ENCODE measurements at regions not wholly inside any gene's neighbourhood (a gene's known extent, or its start where the extent isn't known, plus 50 kb on each side); places are given as distances from the start of the nearest gene placed in this dataset.
A peak's percentile ranks its signal among the peaks of the same experiment; 100 is the strongest.

DNA sequence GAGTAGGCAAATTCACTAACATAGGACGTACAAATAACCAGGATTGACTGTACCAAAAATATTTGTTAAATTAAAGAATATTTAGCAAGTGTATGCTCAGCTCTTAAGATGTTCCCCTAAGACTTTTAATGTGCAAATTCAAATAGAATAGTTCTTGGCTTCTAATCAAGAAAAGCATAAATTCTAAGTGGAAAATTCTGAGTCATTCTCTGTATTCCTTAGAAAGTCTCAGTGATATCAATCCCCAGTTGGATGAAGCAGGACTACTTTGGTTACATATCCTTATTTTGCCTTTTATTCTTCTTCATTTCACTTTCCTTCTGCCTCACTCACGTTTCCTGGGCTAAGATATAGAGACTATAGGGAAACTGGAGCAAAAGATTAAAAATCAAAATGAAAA is 130.2 kb downstream of the IFI44 start:
- no peak overlapping the region for H3K27ac Mint-ChIP-seq (ENCODE audit: unreplicated experiment)

DNA sequence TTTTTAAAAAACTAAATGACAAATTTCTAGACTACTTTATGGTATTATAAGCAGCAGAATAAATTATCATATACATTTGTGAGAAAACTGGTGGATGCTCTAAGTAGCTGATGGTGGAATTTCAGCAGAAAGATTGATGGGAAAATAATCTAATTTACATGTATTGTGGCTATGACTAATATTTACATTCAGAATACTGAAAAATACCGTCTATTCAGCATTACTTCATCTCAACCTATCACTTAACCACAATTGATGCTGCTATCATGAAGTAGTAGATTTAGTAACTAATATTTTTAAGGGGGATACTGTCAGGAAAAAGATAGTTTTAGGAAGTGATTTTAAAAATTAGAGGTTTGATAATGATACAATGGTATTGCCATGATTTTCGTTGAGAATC is 137.9 kb downstream of the IFI44 start:
- no peak overlapping the region for H3K4me3 Mint-ChIP-seq (ENCODE audit: unreplicated experiment)
- no peak overlapping the region for H3K9ac ChIP-seq (ENCODE audit: low read length)

More for the DNA sequence above, 130.2 kb downstream of the IFI44 start:
- Mint-ChIP-seq H3K27me3 (ENCODE audit: low read depth, unreplicated experiment) (no peaks in the 10 kb centered on the region), H3K36me3 (ENCODE audit: low read depth, unreplicated experiment) (no peaks in the 10 kb centered on the region), H3K9me3 (ENCODE audit: unreplicated experiment) (no peaks in the 10 kb centered on the region), H3K4me3 (ENCODE audit: unreplicated experiment) (no peak overlapping the region), H3K4me1 (ENCODE audit: low read depth, unreplicated experiment) (no peaks in the 10 kb centered on the region)
- H4K20me1 ChIP-seq (ENCODE audit: insufficient read depth, low read length): no peaks in the 10 kb centered on the region
- H3K9ac ChIP-seq (ENCODE audit: low read length): no peak overlapping the region
- H3K36me3 ChIP-seq (ENCODE audit: insufficient read depth, low read length): no peaks in the 10 kb centered on the region
- FAIRE-seq: no peak
- no peak overlapping the region for H3K4me2 ChIP-seq (ENCODE audit: low read length)
- no peaks in the 10 kb centered on the region for H3K27me3 ChIP-seq (ENCODE audit: insufficient read depth, low read length)
- no peaks in the 10 kb centered on the region for H3K4me1 ChIP-seq (ENCODE audit: insufficient read depth, low read length)
- no peak overlapping the region for H3K27ac ChIP-seq (ENCODE audit: low read depth, low read length)
- no peaks in the 10 kb centered on the region for H3K79me2 ChIP-seq (ENCODE audit: insufficient read depth, low read length)
- no peak overlapping the region for H3K4me3 ChIP-seq (ENCODE audit: insufficient read depth, low read depth, low read length)
- no peak overlapping the region for H2AFZ ChIP-seq (ENCODE audit: low read depth, low read length)
- no peaks in the 10 kb centered on the region for H3K9me3 ChIP-seq (ENCODE audit: insufficient read depth, low read depth, low read length)
- peak; percentile 51 for DNase-seq (ENCODE audit: low read depth)
- TF ChIP-seq EZH2 (IDR thresholded peaks at IDR 0.05; ENCODE audit: insufficient read depth, low read length): no peak
- TF ChIP-seq, protein P1, sequence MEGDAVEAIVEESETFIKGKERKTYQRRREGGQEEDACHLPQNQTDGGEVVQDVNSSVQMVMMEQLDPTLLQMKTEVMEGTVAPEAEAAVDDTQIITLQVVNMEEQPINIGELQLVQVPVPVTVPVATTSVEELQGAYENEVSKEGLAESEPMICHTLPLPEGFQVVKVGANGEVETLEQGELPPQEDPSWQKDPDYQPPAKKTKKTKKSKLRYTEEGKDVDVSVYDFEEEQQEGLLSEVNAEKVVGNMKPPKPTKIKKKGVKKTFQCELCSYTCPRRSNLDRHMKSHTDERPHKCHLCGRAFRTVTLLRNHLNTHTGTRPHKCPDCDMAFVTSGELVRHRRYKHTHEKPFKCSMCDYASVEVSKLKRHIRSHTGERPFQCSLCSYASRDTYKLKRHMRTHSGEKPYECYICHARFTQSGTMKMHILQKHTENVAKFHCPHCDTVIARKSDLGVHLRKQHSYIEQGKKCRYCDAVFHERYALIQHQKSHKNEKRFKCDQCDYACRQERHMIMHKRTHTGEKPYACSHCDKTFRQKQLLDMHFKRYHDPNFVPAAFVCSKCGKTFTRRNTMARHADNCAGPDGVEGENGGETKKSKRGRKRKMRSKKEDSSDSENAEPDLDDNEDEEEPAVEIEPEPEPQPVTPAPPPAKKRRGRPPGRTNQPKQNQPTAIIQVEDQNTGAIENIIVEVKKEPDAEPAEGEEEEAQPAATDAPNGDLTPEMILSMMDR (IDR thresholded peaks at IDR 0.05; ENCODE audit: insufficient read depth, low read depth, low read length): no peak

DNA sequence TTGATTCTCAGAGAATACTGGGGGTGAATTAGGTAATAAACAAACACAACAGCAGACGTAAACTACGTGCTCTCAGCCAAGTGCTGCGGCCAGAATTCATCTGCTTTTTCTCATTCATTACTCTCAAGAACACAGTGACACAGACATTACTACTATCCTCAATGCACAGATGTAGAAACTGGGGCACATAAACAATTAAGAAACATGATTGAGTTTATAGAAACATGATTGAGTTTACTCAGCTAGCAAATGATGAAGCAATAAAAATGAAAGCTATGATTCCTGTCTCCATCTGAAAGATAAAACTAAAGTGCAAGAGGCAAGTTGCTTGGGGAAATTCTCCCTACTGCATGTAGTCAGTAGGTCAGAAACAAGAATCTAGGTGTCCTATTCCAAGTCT is 140.5 kb downstream of the IFI44 start:
- H3K27me3 ChIP-seq (ENCODE audit: insufficient read depth, low read length): no peaks in the 10 kb centered on the region
- H3K27ac ChIP-seq (ENCODE audit: low read depth, low read length): no peak overlapping the region
- no peak overlapping the region for H3K4me2 ChIP-seq (ENCODE audit: low read length)
- H3K9ac ChIP-seq (ENCODE audit: low read length): no peak overlapping the region
- H3K79me2 ChIP-seq (ENCODE audit: insufficient read depth, low read length): no peaks in the 10 kb centered on the region
- no peak overlapping the region for H3K4me3 ChIP-seq (ENCODE audit: insufficient read depth, low read depth, low read length)
- no peaks in the 10 kb centered on the region for H3K4me1 ChIP-seq (ENCODE audit: insufficient read depth, low read length)
- no peaks in the 10 kb centered on the region for H3K9me3 ChIP-seq (ENCODE audit: insufficient read depth, low read depth, low read length)
- no peak overlapping the region for H2AFZ ChIP-seq (ENCODE audit: low read depth, low read length)
- no peaks in the 10 kb centered on the region for H3K9me3 Mint-ChIP-seq (ENCODE audit: unreplicated experiment)
- TF ChIP-seq EZH2 (IDR thresholded peaks at IDR 0.05; ENCODE audit: insufficient read depth, low read length): no peak
- TF ChIP-seq, protein P1 (IDR thresholded peaks at IDR 0.05; ENCODE audit: insufficient read depth, low read depth, low read length): no peak
- H3K27me3 Mint-ChIP-seq (ENCODE audit: low read depth, unreplicated experiment): no peaks in the 10 kb centered on the region
- DNase-seq (ENCODE audit: low read depth) (no peak), FAIRE-seq (no peak)
- no peak overlapping the region for H3K4me3 Mint-ChIP-seq (ENCODE audit: unreplicated experiment)
- H3K36me3 ChIP-seq (ENCODE audit: insufficient read depth, low read length): no peaks in the 10 kb centered on the region
- no peak overlapping the region for H3K27ac Mint-ChIP-seq (ENCODE audit: unreplicated experiment)
- no peaks in the 10 kb centered on the region for H3K4me1 Mint-ChIP-seq (ENCODE audit: low read depth, unreplicated experiment)
- no peaks in the 10 kb centered on the region for H3K36me3 Mint-ChIP-seq (ENCODE audit: low read depth, unreplicated experiment)
- H4K20me1 ChIP-seq (ENCODE audit: insufficient read depth, low read length): no peaks in the 10 kb centered on the region

More for the DNA sequence above, 137.9 kb downstream of the IFI44 start:
- Histone ChIP-seq H3K79me2 (ENCODE audit: insufficient read depth, low read length) (no peaks in the 10 kb centered on the region), H3K27me3 (ENCODE audit: insufficient read depth, low read length) (no peaks in the 10 kb centered on the region), H3K27ac (ENCODE audit: low read depth, low read length) (no peak overlapping the region), H4K20me1 (ENCODE audit: insufficient read depth, low read length) (no peaks in the 10 kb centered on the region), H3K4me3 (ENCODE audit: insufficient read depth, low read depth, low read length) (no peak overlapping the region), H3K36me3 (ENCODE audit: insufficient read depth, low read length) (no peaks in the 10 kb centered on the region), H3K9me3 (ENCODE audit: insufficient read depth, low read depth, low read length) (no peaks in the 10 kb centered on the region), H3K4me1 (ENCODE audit: insufficient read depth, low read length) (no peaks in the 10 kb centered on the region), H2AFZ (ENCODE audit: low read depth, low read length) (no peak overlapping the region), H3K4me2 (ENCODE audit: low read length) (no peak overlapping the region)
- no peaks in the 10 kb centered on the region for H3K4me1 Mint-ChIP-seq (ENCODE audit: low read depth, unreplicated experiment)
- H3K27ac Mint-ChIP-seq (ENCODE audit: unreplicated experiment): no peak overlapping the region
- FAIRE-seq (no peak), DNase-seq (ENCODE audit: low read depth) (peak; percentile 7)
- H3K27me3 Mint-ChIP-seq (ENCODE audit: low read depth, unreplicated experiment): no peaks in the 10 kb centered on the region
- no peaks in the 10 kb centered on the region for H3K36me3 Mint-ChIP-seq (ENCODE audit: low read depth, unreplicated experiment)
- no peak for TF ChIP-seq EZH2 (IDR thresholded peaks at IDR 0.05; ENCODE audit: insufficient read depth, low read length)
- TF ChIP-seq, protein P1 (IDR thresholded peaks at IDR 0.05; ENCODE audit: insufficient read depth, low read depth, low read length): no peak
- no peaks in the 10 kb centered on the region for H3K9me3 Mint-ChIP-seq (ENCODE audit: unreplicated experiment)

Data from astrocyte (in vitro differentiated cells and primary cell).